HG02885 (cell line): ENCODE measurements at regions not wholly inside any gene's neighbourhood (a gene's known extent, or its start where the extent isn't known, plus 50 kb on each side); places are given as distances from the start of the nearest gene placed in this dataset.
"Not testable (repeated sequence)": the region's sequence is repeated elsewhere in the genome, so short reads cannot be mapped to it uniquely, and the experiment has no call there.

ENCODE experiments used
- ATAC-seq: cut with Tn5 transposase; IDR thresholded peaks from one replicate; pipeline ENCODE4 v1.9.1; 2021; ENCODE audit warnings: mild to moderate bottlenecking; ENCODE audit not compliant: unreplicated experiment, poor library complexity

DNA sequence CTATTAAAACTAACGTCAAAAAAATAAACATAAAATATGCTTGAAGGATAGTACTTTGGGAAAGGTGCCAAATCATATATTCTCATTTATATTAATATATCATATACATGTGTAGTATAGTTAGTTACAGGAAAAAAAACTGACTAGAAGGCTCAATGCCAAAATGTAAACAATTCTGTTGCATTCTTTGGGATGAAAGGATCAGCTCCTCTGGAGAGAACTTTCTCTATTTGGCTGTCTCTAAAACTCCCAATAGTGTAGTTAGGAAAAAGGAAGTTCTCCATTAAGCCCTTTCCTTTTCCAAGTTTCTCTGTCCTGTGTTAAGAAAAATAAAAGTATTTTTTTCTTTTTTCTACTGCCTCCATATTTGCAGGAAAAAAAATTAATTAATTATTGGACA is 86.5 kb upstream of the BTN3A2 start:
- no peak for ATAC-seq

DNA sequence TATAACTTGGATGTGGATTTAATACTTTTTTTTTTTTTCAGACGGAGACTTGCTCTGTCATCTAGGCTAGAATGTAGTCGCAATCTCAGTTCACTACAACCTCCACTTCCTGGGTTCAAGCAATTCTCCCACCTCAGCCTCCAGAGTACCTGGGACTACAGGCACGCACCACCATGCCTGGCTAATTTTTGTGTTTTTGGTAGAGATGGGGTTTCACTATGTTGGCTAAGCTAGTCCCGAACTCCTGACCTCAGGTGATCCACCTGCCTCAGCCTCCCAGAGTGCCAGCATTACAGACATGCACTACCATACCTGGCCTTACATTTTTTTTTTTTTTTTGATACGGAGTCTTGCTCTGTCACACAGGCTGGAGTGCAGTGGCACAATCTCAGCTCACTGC is 85.6 kb upstream of the BTN3A2 start:
- not testable (repeated sequence) for ATAC-seq

DNA sequence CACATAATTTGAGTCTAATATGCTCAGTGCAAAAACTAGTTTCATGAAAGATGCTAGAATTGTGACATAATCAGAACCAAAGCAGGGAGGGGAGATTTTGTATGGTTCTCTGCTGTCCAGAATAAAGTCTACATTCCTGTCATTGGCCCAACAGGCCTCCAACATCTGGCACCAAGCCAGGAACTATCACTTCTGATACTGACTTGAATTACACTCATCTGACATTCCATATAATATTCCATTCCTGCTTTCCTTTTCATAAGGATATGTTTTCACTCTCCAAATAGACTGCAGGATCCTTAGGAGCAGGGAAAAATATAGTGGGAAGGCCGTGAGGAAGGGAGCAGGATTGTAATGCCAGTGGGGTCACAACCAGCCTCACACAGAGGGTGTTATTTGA is 84.6 kb upstream of the BTN3A2 start:
- ATAC-seq = no peak

DNA sequence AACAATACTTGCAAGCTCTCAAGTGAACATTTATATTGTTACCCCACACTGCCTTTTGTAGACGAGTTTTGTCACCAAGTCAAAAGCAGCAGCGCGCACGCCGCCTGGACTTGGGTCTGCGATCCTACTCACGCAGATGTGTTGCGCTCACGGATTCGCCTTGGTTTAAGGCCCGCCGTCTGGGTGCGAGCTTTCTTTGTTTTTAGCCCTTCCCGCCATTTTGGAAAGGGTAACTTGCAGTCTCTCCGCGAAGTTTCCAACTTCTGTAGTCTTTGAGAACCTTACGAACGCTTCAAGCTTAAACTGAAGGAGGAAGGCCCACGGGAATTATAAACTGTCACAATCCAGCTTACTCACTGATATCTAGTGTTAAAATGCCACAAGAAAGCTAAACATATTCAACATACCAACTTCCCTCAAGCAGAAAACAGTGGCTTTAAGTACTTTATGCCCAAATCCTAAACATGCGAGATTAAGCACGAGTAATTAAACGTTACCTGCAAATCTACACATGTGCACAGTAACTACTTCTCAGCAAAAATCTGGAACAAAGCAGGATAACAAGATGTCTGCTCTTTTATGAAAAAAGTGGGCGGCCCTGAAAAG is 80.4 kb upstream of the BTN3A2 start:
- ATAC-seq = no peak

DNA sequence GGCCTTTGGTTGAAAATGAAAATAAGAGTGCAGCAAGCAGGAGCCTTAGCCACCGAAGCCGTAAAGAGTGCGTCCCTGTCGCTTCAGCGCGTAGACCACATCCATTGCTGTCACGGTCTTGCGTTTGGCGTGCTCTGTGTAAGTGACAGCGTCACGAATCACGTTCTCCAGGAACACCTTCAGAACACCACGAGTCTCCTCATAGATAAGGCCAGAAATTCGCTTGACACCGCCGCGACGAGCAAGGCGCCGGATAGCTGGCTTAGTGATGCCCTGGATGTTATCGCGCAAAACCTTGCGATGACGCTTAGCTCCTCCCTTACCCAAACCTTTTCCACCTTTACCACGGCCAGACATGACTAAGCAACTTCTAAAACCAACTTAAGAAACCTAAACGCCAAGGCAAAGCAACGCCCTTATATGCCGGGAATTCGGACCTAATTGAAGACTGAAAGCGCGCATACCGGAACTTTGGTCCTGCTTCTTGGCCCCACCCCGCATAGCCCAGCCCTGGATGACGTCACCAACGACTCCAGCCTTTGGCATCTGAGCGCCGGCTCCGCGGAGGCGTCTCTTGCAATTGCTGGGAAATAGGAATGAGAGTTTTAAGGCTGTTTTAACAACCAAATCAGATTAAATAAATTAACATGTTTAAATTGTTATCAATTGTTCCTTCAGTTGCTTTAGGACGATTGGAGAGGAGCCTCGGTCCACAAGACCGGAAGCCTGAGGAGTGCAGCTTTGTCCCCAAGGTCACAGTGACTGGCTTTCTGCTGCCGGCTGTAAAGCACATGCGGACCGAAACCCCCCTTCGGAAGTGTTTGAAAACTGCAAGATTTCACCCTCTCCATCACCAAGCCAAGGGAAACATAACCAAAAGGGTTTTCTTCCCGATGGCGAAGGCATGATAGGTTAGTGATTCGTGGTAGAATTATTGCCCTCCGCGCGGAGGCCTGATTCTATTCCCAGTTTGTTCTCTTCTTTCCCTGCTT is 79.6 kb upstream of the BTN3A2 start:
- peak; percentile 74 for ATAC-seq

DNA sequence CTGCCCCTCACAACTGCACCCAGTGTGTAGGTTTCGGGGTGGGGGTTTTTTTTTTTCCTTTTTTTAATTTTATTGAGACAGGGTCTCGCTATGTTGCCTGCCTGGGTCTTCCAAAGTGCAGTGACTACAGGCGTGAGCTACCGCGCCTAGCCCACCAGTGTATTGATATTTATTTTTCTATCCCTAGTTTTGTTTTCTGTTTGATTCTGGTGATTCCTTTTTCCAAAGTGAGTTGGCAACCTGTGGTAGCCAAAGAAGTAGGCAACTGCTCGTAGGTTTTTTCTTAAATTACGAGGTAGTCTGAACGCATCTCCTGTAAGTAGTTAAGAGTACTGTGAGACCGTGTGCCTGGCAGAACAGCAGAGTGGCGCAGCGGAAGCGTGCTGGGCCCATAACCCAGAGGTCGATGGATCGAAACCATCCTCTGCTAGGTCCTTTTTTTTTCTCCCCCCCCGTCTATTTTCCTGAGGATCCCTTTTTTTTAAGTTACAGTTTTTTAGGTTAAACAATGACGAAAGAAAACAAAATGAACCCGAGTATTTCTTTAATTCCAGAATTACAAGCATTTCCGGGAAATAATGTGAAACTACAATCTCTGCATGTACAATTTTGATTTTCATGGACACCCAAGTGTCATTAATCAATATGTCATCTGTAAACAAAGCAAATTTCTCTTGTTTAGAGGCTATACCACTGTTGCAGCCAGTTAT is 78.7 kb upstream of the BTN3A2 start:
- ATAC-seq = peak; percentile 31

DNA sequence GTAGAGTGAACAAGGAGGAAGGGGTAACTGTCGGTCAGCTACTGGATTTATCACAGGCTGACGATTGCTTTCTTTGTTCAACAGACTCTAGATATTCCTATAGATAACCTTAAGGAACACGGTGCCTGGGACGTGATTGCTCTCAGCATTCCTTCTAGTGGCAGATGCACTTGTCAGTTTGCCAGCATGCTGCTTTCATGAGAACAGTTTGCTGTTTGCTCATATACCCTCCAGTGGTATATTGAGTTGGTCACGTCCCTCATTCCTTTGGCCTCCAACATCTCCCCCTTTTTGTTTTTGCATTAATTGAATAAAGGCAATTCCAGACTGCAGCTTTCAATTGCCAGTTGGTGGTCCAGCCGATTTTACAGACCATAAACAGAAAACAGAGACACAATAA is 76.8 kb upstream of the BTN3A2 start:
- no peak for ATAC-seq

DNA sequence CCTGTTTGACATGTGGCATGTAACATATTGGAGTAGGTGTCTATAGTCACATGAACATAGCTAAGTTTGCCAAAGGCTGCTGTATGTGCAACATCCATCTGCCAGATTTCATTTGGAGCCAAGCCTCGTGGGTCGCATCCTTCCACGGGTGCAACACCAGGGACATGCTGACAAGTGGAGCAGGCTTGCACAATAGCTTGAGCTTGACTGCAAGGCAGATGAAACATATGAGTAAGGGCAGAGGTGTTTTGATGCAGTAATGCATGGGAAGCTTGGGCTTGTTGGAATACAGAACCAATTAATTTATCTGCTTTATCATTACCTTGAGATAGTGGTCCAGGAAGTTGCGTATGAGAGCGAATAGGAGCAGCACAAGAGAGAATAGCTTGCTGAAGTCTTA is 74.1 kb upstream of the BTN3A2 start:
- no peak for ATAC-seq

DNA sequence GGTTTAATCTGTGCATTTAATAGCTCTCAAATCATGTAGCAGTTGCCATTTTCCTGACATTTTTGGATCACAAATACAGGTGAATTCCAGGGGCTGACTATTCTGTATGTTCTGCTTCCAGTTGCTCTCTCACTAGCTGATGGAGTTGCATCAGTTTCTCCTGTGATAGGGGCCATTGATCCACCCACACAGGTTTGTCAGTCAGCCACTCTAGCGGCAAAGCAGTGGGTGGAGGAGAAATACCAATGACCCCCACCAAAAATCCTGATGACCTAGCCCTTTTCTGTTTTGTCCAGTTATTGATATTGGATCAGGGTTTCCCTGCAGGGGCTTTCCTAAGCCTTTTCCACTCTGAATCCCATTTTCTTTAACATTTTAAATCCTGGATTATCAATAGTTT is 72.3 kb upstream of the BTN3A2 start:
- no peak for ATAC-seq

DNA sequence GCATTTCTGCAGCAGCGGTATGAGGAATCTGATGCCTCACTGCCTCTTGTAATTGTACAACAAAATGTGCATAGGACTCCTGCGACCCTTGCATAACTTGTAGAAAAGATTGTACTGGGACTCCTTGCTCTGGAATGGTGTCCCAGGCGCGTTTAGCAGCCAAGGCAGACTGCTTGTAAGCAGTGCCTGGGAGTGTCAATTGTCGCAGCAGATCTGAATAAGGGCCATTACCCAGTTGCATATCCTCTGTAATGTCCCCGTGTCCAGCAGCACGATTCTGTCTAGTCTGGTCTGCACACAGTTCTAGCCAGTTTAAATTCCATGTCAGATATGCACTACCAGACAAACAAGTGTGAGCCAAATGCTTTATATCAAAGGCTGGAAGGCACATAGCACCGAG is 70.7 kb upstream of the BTN3A2 start:
- no peak for ATAC-seq

DNA sequence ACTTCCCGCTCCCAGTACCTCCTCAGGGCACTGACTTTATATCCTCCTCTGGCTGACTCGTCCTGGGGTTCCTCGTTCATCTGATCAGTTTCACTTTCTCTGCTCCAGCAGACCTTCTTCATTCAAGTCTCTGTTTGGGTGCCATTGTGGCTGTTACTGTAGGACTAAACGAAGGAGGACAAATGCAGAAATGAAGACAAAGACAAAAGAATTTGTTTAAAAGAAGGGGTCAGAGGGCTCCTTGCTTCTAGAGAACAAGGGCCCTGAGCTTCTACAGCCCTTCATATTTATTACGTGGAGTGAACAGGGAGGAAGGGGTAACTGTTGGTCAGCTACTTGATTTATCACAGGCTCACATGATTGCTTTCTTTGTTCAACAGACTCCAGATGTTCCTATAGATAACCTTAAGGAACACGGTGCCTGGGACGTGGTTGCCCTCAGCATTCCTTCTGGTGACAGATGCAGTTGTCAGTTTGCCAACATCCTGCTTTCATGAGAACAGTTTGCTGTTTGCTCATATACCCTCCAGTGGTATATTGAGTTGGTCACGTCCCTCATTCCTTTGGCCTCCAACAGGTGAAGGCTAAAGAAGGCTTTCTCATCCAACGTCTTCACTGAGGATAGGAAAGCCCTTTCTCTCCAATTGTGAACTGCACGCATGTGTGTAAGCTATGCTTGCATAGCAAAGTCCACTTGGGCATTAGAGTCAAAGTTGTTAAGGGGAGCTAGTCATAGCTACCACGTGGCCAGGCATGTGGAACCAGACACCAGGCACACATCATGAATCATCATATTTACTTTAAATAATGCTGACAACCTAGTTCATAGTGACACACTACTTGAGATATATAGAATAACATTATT is 69.1 kb upstream of the BTN3A2 start:
- ATAC-seq = no peak

DNA sequence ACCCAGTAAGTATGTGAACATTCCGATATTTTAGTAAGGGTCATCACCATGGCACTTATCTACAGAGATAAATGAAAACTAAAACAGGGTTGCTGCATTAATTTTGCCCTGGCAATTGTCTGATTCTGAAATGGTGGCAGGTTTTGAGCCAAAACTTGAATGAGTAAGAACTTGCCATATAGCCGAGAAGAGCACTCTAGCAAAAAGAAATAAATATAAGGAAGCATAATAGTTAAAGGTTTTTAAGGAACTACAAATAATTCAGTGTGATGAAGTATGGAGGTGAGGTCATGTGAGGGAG is 68.5 kb upstream of the BTN3A2 start:
- no peak for ATAC-seq

DNA sequence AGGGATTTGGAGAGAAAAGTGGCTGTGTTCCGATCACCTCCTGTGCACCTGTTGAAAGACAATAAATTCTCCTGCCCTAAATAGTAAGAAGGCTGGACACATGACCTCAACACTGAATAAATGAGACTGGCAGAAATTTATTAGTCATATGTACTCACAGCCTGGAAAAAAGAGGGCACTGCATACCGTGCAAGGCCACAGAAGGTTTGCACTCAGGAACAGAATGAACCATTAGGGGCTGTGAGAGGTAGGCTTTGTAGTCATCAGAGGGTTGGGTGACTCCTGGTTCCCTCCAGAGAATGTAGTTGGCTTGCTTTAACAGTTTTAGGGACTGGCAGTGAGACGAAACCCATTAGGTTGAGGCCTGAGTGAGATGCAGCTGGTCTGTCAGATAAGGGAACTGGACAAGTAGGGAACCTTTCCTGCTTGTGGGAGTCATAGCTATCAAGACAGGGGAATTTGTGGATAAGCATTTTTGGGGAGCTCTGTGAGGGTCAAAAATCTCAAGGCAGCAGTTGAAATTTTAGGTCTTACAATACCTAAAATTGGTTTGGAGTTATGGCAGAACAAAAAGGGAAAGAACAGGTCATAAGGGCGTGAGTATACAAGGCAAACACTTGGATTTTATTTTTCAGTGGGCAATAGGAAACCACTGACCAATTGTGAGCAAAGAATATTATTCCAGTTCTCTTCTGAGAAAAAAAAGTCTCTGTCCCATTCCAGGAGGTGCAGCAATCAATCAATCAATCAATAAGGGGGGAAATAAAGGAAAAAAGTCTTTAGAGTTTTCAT is 67.9 kb upstream of the BTN3A2 start:
- no peak for ATAC-seq

DNA sequence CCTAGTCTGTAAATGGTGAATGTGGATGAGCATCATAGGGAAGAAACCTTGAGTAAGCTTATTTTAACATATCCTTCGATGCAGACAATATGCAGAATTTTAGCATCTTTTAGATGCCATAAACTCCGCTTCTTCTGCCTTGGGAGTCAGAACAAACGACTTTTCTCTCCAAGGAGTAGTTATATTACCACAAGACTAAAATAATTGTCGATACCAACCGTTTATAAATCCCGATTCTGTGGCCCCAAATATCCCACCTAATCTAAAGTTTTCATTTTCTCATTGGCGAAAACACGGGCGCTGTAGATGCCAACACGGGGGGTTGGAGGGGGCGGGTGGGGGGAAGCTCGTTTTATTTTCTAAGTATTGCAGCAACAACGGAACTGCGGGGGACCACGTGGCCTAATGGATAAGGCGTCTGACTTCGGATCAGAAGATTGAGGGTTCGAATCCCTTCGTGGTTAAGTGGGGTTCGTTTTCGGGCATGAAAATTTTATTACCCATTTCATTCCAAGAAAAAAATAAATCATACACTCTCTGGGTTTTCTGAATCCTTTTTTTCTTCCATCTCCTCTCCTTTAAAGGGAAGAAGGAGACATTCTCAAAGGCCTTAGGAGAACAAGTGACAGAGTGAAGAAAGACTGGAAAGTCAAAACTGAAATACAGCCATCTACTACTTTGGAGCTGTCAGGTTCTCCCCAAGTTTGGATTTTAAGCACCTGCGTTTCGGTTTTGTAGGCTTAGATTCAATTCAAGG is 65.5 kb upstream of the BTN3A2 start:
- ATAC-seq = no peak

DNA sequence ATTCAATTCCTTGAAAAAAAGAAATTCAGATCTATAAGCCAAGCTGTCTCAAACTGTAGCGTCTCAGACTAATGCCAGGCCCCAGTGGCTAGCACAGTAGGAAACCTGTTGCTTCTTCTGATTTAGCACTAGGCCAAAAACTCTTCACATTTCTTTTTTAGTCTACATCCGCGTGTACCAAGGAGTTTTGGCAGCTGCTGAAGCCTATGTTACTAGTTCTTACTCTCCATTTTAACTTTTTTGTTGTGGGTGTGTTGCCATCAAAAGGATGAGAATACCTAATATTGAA is 65.0 kb upstream of the BTN3A2 start:
- ATAC-seq = no peak

DNA sequence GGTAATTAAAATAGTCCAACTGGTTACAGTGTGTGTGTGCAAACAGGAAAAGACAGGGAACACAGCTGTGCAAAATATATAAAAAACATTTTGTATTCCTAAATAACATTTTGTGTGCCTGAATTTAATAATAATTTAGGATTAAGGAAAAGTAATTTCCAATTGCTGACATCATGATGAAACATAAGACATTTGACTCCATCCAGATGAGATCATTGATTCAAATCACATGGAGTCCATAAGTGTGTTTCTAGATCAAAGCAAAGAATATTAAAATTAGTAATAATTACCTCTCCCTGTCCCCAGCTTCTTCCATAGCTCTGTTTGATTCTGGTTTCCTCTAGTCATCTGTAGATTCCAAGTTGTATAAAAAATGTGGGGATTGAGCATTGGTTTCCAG is 64.6 kb upstream of the BTN3A2 start:
- ATAC-seq = no peak

DNA sequence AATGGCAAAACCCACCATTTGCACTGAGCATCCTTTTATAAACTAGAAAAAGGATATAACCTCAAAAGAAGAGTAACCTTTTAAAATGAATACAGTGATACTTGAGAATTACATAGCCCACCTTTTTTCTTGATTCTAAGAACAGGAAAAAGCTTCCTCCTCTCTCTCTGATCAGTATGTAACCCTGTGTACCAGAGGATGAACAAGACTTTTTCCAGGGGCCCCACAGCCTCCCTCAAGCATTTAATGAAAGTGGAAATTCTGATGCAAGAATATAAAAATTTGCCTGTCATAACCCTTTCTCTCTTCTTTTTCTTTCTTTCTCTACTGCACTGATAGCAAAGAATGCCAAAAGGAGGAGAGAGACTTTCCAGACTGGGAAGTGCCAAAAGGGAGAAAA is 64.2 kb upstream of the BTN3A2 start:
- no peak for ATAC-seq

DNA sequence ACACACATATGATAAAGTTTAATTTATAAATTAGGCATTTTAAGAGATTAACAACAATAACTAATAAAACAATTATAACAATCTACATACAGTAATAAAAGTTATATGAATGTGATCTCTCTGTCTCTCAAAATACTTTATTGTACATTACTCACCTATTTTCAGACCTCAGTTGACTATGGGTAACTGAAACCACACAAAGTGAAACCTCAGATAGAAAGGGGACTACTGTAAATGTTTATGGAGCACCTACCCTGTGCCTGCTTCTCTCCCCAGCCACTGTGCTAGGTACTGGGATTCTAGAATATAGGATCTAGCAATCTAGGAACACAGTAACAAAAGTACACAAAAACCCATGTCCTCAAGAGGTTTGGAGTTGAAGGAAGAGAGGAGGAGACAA is 63.4 kb upstream of the BTN3A2 start:
- no peak for ATAC-seq

DNA sequence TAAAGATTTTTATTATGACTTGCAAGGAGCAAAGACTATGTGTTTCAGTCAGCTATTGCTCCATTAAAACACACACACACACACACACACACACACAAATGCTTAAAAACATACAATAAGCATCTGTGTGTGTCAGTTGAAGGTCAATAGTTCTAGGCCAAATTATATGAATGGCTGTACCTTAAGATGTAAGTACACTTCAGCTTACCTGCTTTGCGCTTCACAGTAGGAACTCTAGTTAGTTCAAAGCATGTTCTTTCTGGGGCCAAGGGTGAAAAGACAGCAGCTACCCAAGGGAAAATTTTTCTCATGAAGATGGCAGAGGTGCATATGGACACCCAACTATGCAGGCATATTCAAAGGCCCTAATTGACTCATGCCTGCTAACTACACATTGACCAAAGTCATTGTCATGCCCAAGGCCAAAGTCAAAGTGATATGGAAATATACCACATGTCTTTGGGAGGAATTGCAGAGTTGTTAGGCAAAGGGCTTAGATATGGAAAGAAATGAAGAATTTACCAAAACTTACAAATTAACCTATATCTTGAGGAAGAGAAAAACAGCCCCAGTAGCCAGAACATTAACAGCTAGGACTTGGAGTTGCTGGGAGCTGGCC is 61.9 kb upstream of the BTN3A2 start:
- ATAC-seq = no peak
